ENCODE measurements at regions not wholly inside any gene's neighbourhood (a gene's known extent, or its start where the extent isn't known, plus 50 kb on each side); places are given as distances from the start of the nearest gene placed in this dataset.

- DNase-seq, result no peak
- TF ChIP-seq POLR2A (IDR thresholded peaks at IDR 0.05; ENCODE audit: low read length) (no peak), GATA1 (IDR thresholded peaks at IDR 0.05; ENCODE audit: low read depth, low read length) (no peak)
Observed at GRCh38 chr5:152293189-152293588, 111.9 kb downstream of the NMUR2 start.

- TF ChIP-seq POLR2A (IDR thresholded peaks at IDR 0.05; ENCODE audit: low read length), result no peak
- no peak for TF ChIP-seq GATA1 (IDR thresholded peaks at IDR 0.05; ENCODE audit: low read depth, low read length)
- no peak for DNase-seq
Observed at GRCh38 chr5:152290181-152290580, 114.9 kb downstream of the NMUR2 start.

GRCh38 chr5:152288917-152289595, 116.0 kb downstream of the NMUR2 start:
- TF ChIP-seq POLR2A (IDR thresholded peaks at IDR 0.05; ENCODE audit: low read length) (no peak), GATA1 (IDR thresholded peaks at IDR 0.05; ENCODE audit: low read depth, low read length) (no peak)

DNA sequence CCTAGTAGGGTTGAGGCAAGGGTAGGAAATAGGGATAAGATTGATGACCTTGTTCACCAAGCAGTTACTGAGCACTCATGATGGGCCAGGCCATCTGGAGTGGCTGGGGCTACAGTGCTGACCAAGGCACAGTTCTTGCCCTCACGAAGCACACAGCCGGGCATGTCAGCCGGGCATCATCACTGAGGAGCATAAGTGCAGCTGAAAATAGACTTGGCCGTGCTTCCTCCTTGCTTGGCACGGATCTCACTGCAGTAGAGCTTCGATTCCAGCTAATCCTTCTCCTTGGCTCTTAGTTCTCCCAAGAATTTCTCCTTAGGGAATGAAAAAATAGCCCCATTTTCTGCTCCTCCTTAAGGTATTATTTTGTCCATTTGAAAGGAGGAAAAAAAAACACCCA, 116.6 kb downstream of the NMUR2 start:
- TF ChIP-seq POLR2A (IDR thresholded peaks at IDR 0.05; ENCODE audit: low read length), result no peak
- no peak for TF ChIP-seq GATA1 (IDR thresholded peaks at IDR 0.05; ENCODE audit: low read depth, low read length)
- no peak for DNase-seq

More at GRCh38 chr5:152288917-152289595, 116.0 kb downstream of the NMUR2 start:
- DNase-seq, result no peak

DNA sequence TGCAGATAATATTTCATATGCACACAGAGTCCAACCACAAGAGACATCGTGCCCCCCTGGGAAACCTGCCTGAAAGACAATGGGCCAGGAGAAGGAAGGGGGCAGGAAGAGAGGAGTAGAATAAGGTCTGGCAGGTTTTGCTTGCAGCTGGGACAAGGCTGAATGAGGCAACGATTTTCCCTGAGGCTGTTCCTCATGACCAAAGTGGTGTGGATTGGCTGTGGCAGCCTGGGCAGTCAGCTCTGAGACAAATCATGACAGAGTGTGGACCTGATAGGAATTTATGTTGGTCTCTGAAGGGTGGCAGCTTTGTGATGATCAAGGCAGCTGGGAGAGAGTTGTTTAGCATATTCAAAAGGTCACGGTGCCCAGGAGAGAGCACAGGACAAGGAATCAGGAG, 119.3 kb downstream of the NMUR2 start:
- DNase-seq, result no peak
- TF ChIP-seq POLR2A (IDR thresholded peaks at IDR 0.05; ENCODE audit: low read length) (no peak), GATA1 (IDR thresholded peaks at IDR 0.05; ENCODE audit: low read depth, low read length) (no peak)

DNA sequence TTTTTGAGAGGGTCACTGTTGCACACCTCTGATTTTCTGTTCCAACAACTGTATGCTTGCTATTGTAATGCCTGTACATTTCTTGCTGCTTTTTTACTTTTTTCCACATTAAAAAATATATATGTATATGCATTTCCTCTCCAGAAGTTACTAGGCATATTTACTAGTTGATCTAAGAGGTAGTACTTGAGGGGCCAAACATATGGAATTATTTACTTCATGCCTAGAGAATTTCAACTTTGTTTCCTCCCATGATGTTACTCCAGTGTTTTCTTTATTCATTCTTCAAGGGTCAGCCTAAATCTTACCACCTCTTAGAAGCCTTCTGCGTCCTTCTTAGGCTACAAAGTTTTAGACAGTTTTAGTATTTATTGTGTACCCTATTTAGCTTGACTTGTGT, 122.7 kb downstream of the NMUR2 start:
- TF ChIP-seq POLR2A (IDR thresholded peaks at IDR 0.05; ENCODE audit: low read length), result no peak
- TF ChIP-seq GATA1 (IDR thresholded peaks at IDR 0.05; ENCODE audit: low read depth, low read length), result no peak
- DNase-seq, result no peak

DNA sequence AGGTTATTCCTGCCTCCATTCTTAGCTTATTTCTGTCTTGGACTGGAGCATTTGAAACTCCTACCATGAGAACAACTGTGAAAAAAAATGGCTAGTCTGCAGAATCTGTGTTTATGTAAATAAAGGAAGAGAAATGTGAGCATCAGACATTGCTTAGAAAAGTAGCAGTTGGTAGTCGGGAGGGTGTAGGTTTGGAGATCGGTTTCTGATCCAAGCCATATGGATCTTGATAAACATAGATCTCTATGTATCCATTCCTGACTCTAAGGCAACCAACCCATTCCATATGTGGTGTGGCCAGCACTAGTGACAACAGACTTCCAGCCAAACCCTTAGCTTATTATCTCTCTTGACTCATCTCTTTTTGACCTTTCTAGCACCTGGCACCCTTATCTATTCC, 127.1 kb downstream of the NMUR2 start:
- DNase-seq, result no peak
- TF ChIP-seq POLR2A (IDR thresholded peaks at IDR 0.05; ENCODE audit: low read length) (no peak), GATA1 (IDR thresholded peaks at IDR 0.05; ENCODE audit: low read depth, low read length) (no peak)

DNA sequence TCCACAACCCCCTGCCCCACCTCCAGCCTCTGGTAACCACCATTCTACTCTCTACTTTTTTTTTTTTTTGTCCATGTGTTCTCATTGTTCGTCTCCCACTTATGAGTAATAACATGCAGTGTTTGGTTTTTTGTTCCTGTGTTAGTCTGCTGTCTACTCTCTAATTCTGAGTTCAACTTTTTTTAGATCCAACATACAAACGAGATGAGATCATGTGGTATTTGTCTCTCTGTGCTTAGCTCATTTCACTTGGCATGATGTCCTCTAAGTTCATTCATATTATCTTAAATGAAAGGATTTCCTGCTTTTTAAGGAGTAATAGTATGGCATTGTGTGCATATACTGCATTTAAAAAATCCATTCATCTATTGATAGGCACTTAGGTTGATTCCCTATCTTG, 130.9 kb downstream of the NMUR2 start:
- no peak for TF ChIP-seq GATA1 (IDR thresholded peaks at IDR 0.05; ENCODE audit: low read depth, low read length)
- no peak for TF ChIP-seq POLR2A (IDR thresholded peaks at IDR 0.05; ENCODE audit: low read length)
- no peak for DNase-seq

DNA sequence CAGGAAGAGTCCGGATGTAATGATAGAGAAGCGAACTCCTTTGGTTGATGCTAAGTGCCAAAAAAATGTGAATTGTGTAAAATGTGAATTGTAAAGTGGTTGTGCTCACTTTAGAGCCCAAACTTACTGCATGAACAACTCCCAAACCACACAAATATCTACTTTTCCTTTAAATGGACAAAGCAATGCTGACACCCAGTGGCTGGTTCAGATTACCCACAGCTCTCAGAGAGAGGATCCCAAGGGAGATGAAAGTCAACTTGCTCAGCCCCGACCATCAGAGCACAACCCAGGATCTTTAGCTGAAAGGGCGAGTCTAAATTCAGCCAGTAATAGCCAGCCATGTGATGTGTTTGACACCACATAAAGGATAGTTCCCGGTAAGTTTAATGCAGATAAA, 133.7 kb downstream of the NMUR2 start:
- TF ChIP-seq GATA1 (IDR thresholded peaks at IDR 0.05; ENCODE audit: low read depth, low read length) (no peak), POLR2A (IDR thresholded peaks at IDR 0.05; ENCODE audit: low read length) (no peak)
- peak in 1 of 2 experiments; percentile 1 for DNase-seq

DNA sequence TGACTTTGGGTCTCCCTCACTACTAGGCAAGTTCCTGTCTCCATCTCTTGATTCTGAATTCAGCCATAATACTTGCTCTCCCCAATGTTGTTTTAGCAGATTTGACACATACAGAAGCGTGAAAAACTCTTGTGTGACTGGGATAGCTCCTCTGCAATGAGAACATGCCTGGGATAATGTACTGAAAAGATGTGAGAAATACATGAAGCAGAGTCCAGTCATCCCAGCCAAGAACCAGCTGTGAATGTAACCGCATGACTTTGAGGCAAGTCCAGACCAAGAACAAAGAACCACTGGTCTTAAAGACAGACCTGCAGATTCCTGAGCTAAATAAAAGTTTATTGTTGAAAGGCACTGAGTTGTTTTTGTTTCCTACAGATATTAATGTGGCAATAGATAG, 135.0 kb downstream of the NMUR2 start:
- no peak for DNase-seq
- TF ChIP-seq GATA1 (IDR thresholded peaks at IDR 0.05; ENCODE audit: low read depth, low read length) (no peak), POLR2A (IDR thresholded peaks at IDR 0.05; ENCODE audit: low read length) (no peak)

GRCh38 chr5:152269533-152269932, 135.5 kb downstream of the NMUR2 start:
- no peak for DNase-seq
- TF ChIP-seq POLR2A (IDR thresholded peaks at IDR 0.05; ENCODE audit: low read length) (no peak), GATA1 (IDR thresholded peaks at IDR 0.05; ENCODE audit: low read depth, low read length) (no peak)

DNA sequence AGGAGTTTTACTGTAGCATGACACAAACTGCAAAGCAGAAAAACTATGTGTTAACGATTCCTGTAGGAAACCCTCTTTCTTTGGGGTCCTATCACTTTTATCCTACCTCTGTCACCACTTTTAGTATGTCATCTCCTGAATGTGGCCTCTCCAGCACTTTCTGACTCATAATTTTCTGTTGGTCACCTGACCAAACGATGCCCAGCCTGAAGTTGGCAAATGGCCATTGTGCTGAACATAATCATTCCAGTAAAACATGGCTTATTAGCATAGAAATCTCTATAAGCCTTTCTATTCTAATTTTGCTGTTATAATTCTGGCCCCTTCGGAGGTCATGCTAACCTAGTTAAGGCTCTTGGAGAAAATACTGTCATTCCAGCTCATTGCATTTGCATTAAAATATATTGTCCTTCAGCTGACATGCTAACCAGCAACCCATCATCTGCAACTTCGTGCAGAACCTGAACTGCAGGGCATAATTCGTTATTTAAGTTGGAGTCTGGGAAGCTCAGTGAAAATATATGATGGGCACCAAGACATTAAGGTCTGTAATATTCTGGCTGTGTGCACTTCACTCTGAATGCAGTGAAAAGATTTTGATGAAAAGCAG, 140.3 kb downstream of the NMUR2 start:
- TF ChIP-seq GATA1 (IDR thresholded peaks at IDR 0.05; ENCODE audit: low read depth, low read length) (no peak), POLR2A (IDR thresholded peaks at IDR 0.05; ENCODE audit: low read length) (no peak)
- no peak for DNase-seq

DNA sequence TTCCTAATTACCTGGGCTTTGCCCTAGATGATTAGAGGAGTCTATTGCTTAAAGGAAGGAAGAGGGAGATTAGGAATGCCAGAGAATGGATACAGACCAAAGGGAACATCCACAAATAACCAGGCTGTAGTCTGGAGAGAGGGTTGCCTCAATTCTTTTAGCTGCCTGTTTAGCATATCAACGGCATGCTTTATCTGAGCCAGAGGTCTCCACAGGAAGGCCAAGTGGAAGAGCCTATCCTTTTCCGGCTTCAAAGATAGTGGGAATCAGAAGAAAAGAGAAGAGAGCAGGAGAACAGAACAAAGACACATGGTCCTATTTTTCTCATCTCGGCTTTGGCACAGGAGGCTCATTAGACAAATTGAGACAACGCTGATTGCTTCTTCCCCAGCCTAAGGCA, 142.4 kb downstream of the NMUR2 start:
- DNase-seq, result no peak
- TF ChIP-seq POLR2A (IDR thresholded peaks at IDR 0.05; ENCODE audit: low read length) (no peak), GATA1 (IDR thresholded peaks at IDR 0.05; ENCODE audit: low read depth, low read length) (no peak)

GRCh38 chr5:152260940-152261339, 144.1 kb downstream of the NMUR2 start:
- TF ChIP-seq GATA1 (IDR thresholded peaks at IDR 0.05; ENCODE audit: low read depth, low read length) (no peak), POLR2A (IDR thresholded peaks at IDR 0.05; ENCODE audit: low read length) (no peak)
- no peak for DNase-seq

GRCh38 chr5:152259702-152260101, 145.4 kb downstream of the NMUR2 start:
- DNase-seq, result peak in 1 of 2 experiments; percentile 2
- TF ChIP-seq GATA1 (IDR thresholded peaks at IDR 0.05; ENCODE audit: low read depth, low read length) (no peak), POLR2A (IDR thresholded peaks at IDR 0.05; ENCODE audit: low read length) (no peak)

Measured in erythroblast (primary cell).